ENCODE measurements at regions not wholly inside any gene's neighbourhood (a gene's known extent, or its start where the extent isn't known, plus 50 kb on each side); places are given as distances from the start of the nearest gene placed in this dataset.

GRCh38 chr3:30464381-30464780 lies 142.0 kb upstream of the TGFBR2 start:
- TF ChIP-seq CTCF (conservative IDR thresholded peaks at IDR 0.05) (no peak), ZFX (IDR thresholded peaks at IDR 0.05) (no peak)
